ENCODE measurements at regions not wholly inside any gene's neighbourhood (a gene's known extent, or its start where the extent isn't known, plus 50 kb on each side); places are given as distances from the start of the nearest gene placed in this dataset.
"Not testable (repeated sequence)": the region's sequence is repeated elsewhere in the genome, so short reads cannot be mapped to it uniquely, and the experiment has no call there.

- Histone ChIP-seq H3K9me3 (ENCODE audit: control insufficient read depth in 2 of 2, low read length in 2 of 2) (peaks cover 0 to 3% of the 10 kb centered on the region in 2 donors), H3K36me3 (ENCODE audit: control insufficient read depth in 2 of 2, insufficient read depth in 2 of 2, low read length in 2 of 2) (no peaks in the 10 kb centered on the region), H3K27me3 (ENCODE audit: control insufficient read depth in 2 of 2, insufficient read depth in 2 of 2, low read length in 2 of 2) (no peaks in the 10 kb centered on the region), H3K4me3 (ENCODE audit: low read length in 2 of 2) (no peak overlapping the region), H3K27ac (ENCODE audit: low read depth in 2 of 2, low read length in 2 of 2) (no peak overlapping the region), H3K9ac (ENCODE audit: low read depth in 1 of 2, low read length in 2 of 2) (no peak overlapping the region), H3K4me1 (ENCODE audit: control insufficient read depth in 2 of 2, insufficient read depth in 2 of 2, low read length in 2 of 2) (no peaks in the 10 kb centered on the region)
Observed at GRCh38 chr16:61465285-61465684, 571.0 kb downstream of the CDH8 start.

- Histone ChIP-seq H3K9me3 (ENCODE audit: control insufficient read depth in 2 of 2, low read length in 2 of 2) (peaks cover 0 to 5% of the 10 kb centered on the region in 2 donors), H3K9ac (ENCODE audit: low read depth in 1 of 2, low read length in 2 of 2) (no peak overlapping the region), H3K36me3 (ENCODE audit: control insufficient read depth in 2 of 2, insufficient read depth in 2 of 2, low read length in 2 of 2) (no peaks in the 10 kb centered on the region), H3K4me3 (ENCODE audit: low read length in 2 of 2) (no peak overlapping the region), H3K27me3 (ENCODE audit: control insufficient read depth in 2 of 2, insufficient read depth in 2 of 2, low read length in 2 of 2) (no peaks in the 10 kb centered on the region), H3K4me1 (ENCODE audit: control insufficient read depth in 2 of 2, insufficient read depth in 2 of 2, low read length in 2 of 2) (no peaks in the 10 kb centered on the region), H3K27ac (ENCODE audit: low read depth in 2 of 2, low read length in 2 of 2) (no peak overlapping the region)
Observed at GRCh38 chr16:61460020-61460419, 576.2 kb downstream of the CDH8 start.

- H3K4me1 ChIP-seq (ENCODE audit: control insufficient read depth in 2 of 2, insufficient read depth in 2 of 2, low read length in 2 of 2) = no peaks in the 10 kb centered on the region
- no peaks in the 10 kb centered on the region for H3K27me3 ChIP-seq (ENCODE audit: control insufficient read depth in 2 of 2, insufficient read depth in 2 of 2, low read length in 2 of 2)
- no peaks in the 10 kb centered on the region for H3K9me3 ChIP-seq (ENCODE audit: control insufficient read depth in 2 of 2, low read length in 2 of 2)
- no peak overlapping the region for H3K9ac ChIP-seq (ENCODE audit: low read depth in 1 of 2, low read length in 2 of 2)
- no peaks in the 10 kb centered on the region for H3K36me3 ChIP-seq (ENCODE audit: control insufficient read depth in 2 of 2, insufficient read depth in 2 of 2, low read length in 2 of 2)
- no peak overlapping the region for H3K27ac ChIP-seq (ENCODE audit: low read depth in 2 of 2, low read length in 2 of 2)
- H3K4me3 ChIP-seq (ENCODE audit: low read length in 2 of 2) = no peak overlapping the region
Observed at GRCh38 chr16:61435346-61435745, 600.9 kb downstream of the CDH8 start.

GRCh38 chr16:61432421-61432820 lies 603.8 kb downstream of the CDH8 start:
- Histone ChIP-seq H3K4me3 (ENCODE audit: low read length in 2 of 2) (no peak overlapping the region), H3K4me1 (ENCODE audit: control insufficient read depth in 2 of 2, insufficient read depth in 2 of 2, low read length in 2 of 2) (no peaks in the 10 kb centered on the region), H3K36me3 (ENCODE audit: control insufficient read depth in 2 of 2, insufficient read depth in 2 of 2, low read length in 2 of 2) (no peaks in the 10 kb centered on the region), H3K27ac (ENCODE audit: low read depth in 2 of 2, low read length in 2 of 2) (no peak overlapping the region), H3K9ac (ENCODE audit: low read depth in 1 of 2, low read length in 2 of 2) (no peak overlapping the region), H3K9me3 (ENCODE audit: control insufficient read depth in 2 of 2, low read length in 2 of 2) (no peaks in the 10 kb centered on the region), H3K27me3 (ENCODE audit: control insufficient read depth in 2 of 2, insufficient read depth in 2 of 2, low read length in 2 of 2) (no peaks in the 10 kb centered on the region)

GRCh38 chr16:61421111-61421510 lies 615.1 kb downstream of the CDH8 start:
- no peaks in the 10 kb centered on the region for H3K27me3 ChIP-seq (ENCODE audit: control insufficient read depth in 2 of 2, insufficient read depth in 2 of 2, low read length in 2 of 2)
- H3K9me3 ChIP-seq (ENCODE audit: control insufficient read depth in 2 of 2, low read length in 2 of 2) = no peaks in the 10 kb centered on the region
- H3K4me3 ChIP-seq (ENCODE audit: low read length in 2 of 2) = no peak overlapping the region
- H3K4me1 ChIP-seq (ENCODE audit: control insufficient read depth in 2 of 2, insufficient read depth in 2 of 2, low read length in 2 of 2) = no peaks in the 10 kb centered on the region
- H3K36me3 ChIP-seq (ENCODE audit: control insufficient read depth in 2 of 2, insufficient read depth in 2 of 2, low read length in 2 of 2) = no peaks in the 10 kb centered on the region
- no peak overlapping the region for H3K9ac ChIP-seq (ENCODE audit: low read depth in 1 of 2, low read length in 2 of 2)
- no peak overlapping the region for H3K27ac ChIP-seq (ENCODE audit: low read depth in 2 of 2, low read length in 2 of 2)

GRCh38 chr16:61419791-61420190 lies 616.4 kb downstream of the CDH8 start:
- Histone ChIP-seq H3K36me3 (ENCODE audit: control insufficient read depth in 2 of 2, insufficient read depth in 2 of 2, low read length in 2 of 2) (no peaks in the 10 kb centered on the region), H3K9me3 (ENCODE audit: control insufficient read depth in 2 of 2, low read length in 2 of 2) (no peaks in the 10 kb centered on the region), H3K27ac (ENCODE audit: low read depth in 2 of 2, low read length in 2 of 2) (no peak overlapping the region), H3K9ac (ENCODE audit: low read depth in 1 of 2, low read length in 2 of 2) (no peak overlapping the region), H3K4me3 (ENCODE audit: low read length in 2 of 2) (no peak overlapping the region), H3K4me1 (ENCODE audit: control insufficient read depth in 2 of 2, insufficient read depth in 2 of 2, low read length in 2 of 2) (no peaks in the 10 kb centered on the region), H3K27me3 (ENCODE audit: control insufficient read depth in 2 of 2, insufficient read depth in 2 of 2, low read length in 2 of 2) (no peaks in the 10 kb centered on the region)

- H3K27me3 ChIP-seq (ENCODE audit: control insufficient read depth in 2 of 2, insufficient read depth in 2 of 2, low read length in 2 of 2); H3K4me1 ChIP-seq (ENCODE audit: control insufficient read depth in 2 of 2, insufficient read depth in 2 of 2, low read length in 2 of 2); H3K9me3 ChIP-seq (ENCODE audit: control insufficient read depth in 2 of 2, low read length in 2 of 2); H3K36me3 ChIP-seq (ENCODE audit: control insufficient read depth in 2 of 2, insufficient read depth in 2 of 2, low read length in 2 of 2); H3K9ac ChIP-seq (ENCODE audit: low read depth in 1 of 2, low read length in 2 of 2); H3K27ac ChIP-seq (ENCODE audit: low read depth in 2 of 2, low read length in 2 of 2); H3K4me3 ChIP-seq (ENCODE audit: low read length in 2 of 2): not testable (repeated sequence)
Observed at GRCh38 chr16:61418802-61419201, 617.4 kb downstream of the CDH8 start.

GRCh38 chr16:61415126-61415525 lies 621.1 kb downstream of the CDH8 start:
- no peak overlapping the region for H3K9ac ChIP-seq (ENCODE audit: low read depth in 1 of 2, low read length in 2 of 2)

GRCh38 chr16:61413021-61413420 lies 623.2 kb downstream of the CDH8 start:
- H3K9ac ChIP-seq (ENCODE audit: low read depth in 1 of 2, low read length in 2 of 2) = no peak overlapping the region
- no peaks in the 10 kb centered on the region for H3K4me1 ChIP-seq (ENCODE audit: control insufficient read depth in 2 of 2, insufficient read depth in 2 of 2, low read length in 2 of 2)
- no peaks in the 10 kb centered on the region for H3K36me3 ChIP-seq (ENCODE audit: control insufficient read depth in 2 of 2, insufficient read depth in 2 of 2, low read length in 2 of 2)
- H3K27me3 ChIP-seq (ENCODE audit: control insufficient read depth in 2 of 2, insufficient read depth in 2 of 2, low read length in 2 of 2) = no peaks in the 10 kb centered on the region
- H3K4me3 ChIP-seq (ENCODE audit: low read length in 2 of 2) = no peak overlapping the region
- no peaks in the 10 kb centered on the region for H3K9me3 ChIP-seq (ENCODE audit: control insufficient read depth in 2 of 2, low read length in 2 of 2)
- no peak overlapping the region for H3K27ac ChIP-seq (ENCODE audit: low read depth in 2 of 2, low read length in 2 of 2)

More at GRCh38 chr16:61415126-61415525, 621.1 kb downstream of the CDH8 start:
- Histone ChIP-seq H3K9me3 (ENCODE audit: control insufficient read depth in 2 of 2, low read length in 2 of 2) (no peaks in the 10 kb centered on the region), H3K27ac (ENCODE audit: low read depth in 2 of 2, low read length in 2 of 2) (no peak overlapping the region), H3K27me3 (ENCODE audit: control insufficient read depth in 2 of 2, insufficient read depth in 2 of 2, low read length in 2 of 2) (no peaks in the 10 kb centered on the region), H3K4me3 (ENCODE audit: low read length in 2 of 2) (no peak overlapping the region), H3K36me3 (ENCODE audit: control insufficient read depth in 2 of 2, insufficient read depth in 2 of 2, low read length in 2 of 2) (no peaks in the 10 kb centered on the region), H3K4me1 (ENCODE audit: control insufficient read depth in 2 of 2, insufficient read depth in 2 of 2, low read length in 2 of 2) (no peaks in the 10 kb centered on the region)

- H3K9me3 ChIP-seq (ENCODE audit: control insufficient read depth in 2 of 2, low read length in 2 of 2) = no peaks in the 10 kb centered on the region
- no peak overlapping the region for H3K4me3 ChIP-seq (ENCODE audit: low read length in 2 of 2)
- H3K4me1 ChIP-seq (ENCODE audit: control insufficient read depth in 2 of 2, insufficient read depth in 2 of 2, low read length in 2 of 2) = no peaks in the 10 kb centered on the region
- H3K27ac ChIP-seq (ENCODE audit: low read depth in 2 of 2, low read length in 2 of 2) = no peak overlapping the region
- H3K9ac ChIP-seq (ENCODE audit: low read depth in 1 of 2, low read length in 2 of 2) = no peak overlapping the region
- no peaks in the 10 kb centered on the region for H3K27me3 ChIP-seq (ENCODE audit: control insufficient read depth in 2 of 2, insufficient read depth in 2 of 2, low read length in 2 of 2)
- no peaks in the 10 kb centered on the region for H3K36me3 ChIP-seq (ENCODE audit: control insufficient read depth in 2 of 2, insufficient read depth in 2 of 2, low read length in 2 of 2)
Observed at GRCh38 chr16:61412562-61412961, 623.7 kb downstream of the CDH8 start.

- no peak overlapping the region for H3K9ac ChIP-seq (ENCODE audit: low read depth in 1 of 2, low read length in 2 of 2)
- no peaks in the 10 kb centered on the region for H3K36me3 ChIP-seq (ENCODE audit: control insufficient read depth in 2 of 2, insufficient read depth in 2 of 2, low read length in 2 of 2)
- H3K9me3 ChIP-seq (ENCODE audit: control insufficient read depth in 2 of 2, low read length in 2 of 2) = no peaks in the 10 kb centered on the region
- no peak overlapping the region for H3K27ac ChIP-seq (ENCODE audit: low read depth in 2 of 2, low read length in 2 of 2)
- H3K27me3 ChIP-seq (ENCODE audit: control insufficient read depth in 2 of 2, insufficient read depth in 2 of 2, low read length in 2 of 2) = no peaks in the 10 kb centered on the region
- H3K4me1 ChIP-seq (ENCODE audit: control insufficient read depth in 2 of 2, insufficient read depth in 2 of 2, low read length in 2 of 2) = no peaks in the 10 kb centered on the region
- H3K4me3 ChIP-seq (ENCODE audit: low read length in 2 of 2) = no peak overlapping the region
Observed at GRCh38 chr16:61409604-61410003, 626.6 kb downstream of the CDH8 start.

All from mucosa of rectum (tissue), 2 donors.